Activated effector memory CD4-positive, alpha-beta T cell treated with Interleukin-2 at 50 U/mL for 16 hours (primary cell): ENCODE measurements at regions not wholly inside any gene's neighbourhood (a gene's known extent, or its start where the extent isn't known, plus 50 kb on each side); places are given as distances from the start of the nearest gene placed in this dataset.

Experiments used
- DNase-seq: peaks from one replicate; pipeline ENCODE4 v3.0.0-alpha.2; 2020

GRCh38 chr6:227074-227782, 65.1 kb upstream of the DUSP22 start:
- DNase-seq, result no peak

- no peak for DNase-seq
Measured at GRCh38 chr6:227812-228338, 64.4 kb upstream of the DUSP22 start.

GRCh38 chr6:228881-229651, 63.2 kb upstream of the DUSP22 start:
- DNase-seq, result no peak

- DNase-seq, result no peak
Measured at GRCh38 chr6:231779-232178, 60.5 kb upstream of the DUSP22 start.

GRCh38 chr6:232982-233640, 59.2 kb upstream of the DUSP22 start:
- no peak for DNase-seq

- no peak for DNase-seq
Measured at GRCh38 chr6:234706-235372, 57.4 kb upstream of the DUSP22 start.

GRCh38 chr6:235763-236360, 56.4 kb upstream of the DUSP22 start:
- no peak for DNase-seq

GRCh38 chr6:236519-236918, 55.8 kb upstream of the DUSP22 start:
- no peak for DNase-seq

- no peak for DNase-seq
Measured at GRCh38 chr6:240151-240550, 52.1 kb upstream of the DUSP22 start.

- DNase-seq, result no peak
Measured at GRCh38 chr6:241336-241865, 50.9 kb upstream of the DUSP22 start.
